HG02973 (cell line): ENCODE measurements at regions not wholly inside any gene's neighbourhood (a gene's known extent, or its start where the extent isn't known, plus 50 kb on each side); places are given as distances from the start of the nearest gene placed in this dataset.

Source experiments
- ATAC-seq: cut with Tn5 transposase; IDR thresholded peaks from one replicate; pipeline ENCODE4 v1.9.1; 2021; ENCODE audit warnings: moderate library complexity; ENCODE audit not compliant: unreplicated experiment

- no peak for ATAC-seq
Observed at GRCh38 chr1:212221801-212222200, 63.4 kb upstream of the PPP2R5A start.

GRCh38 chr1:212224102-212224501 lies 61.1 kb upstream of the PPP2R5A start:
- ATAC-seq, result no peak

GRCh38 chr1:212225416-212225815 lies 59.8 kb upstream of the PPP2R5A start:
- no peak for ATAC-seq

GRCh38 chr1:212225871-212226302 lies 59.3 kb upstream of the PPP2R5A start:
- no peak for ATAC-seq

GRCh38 chr1:212226467-212226866 lies 58.7 kb upstream of the PPP2R5A start:
- no peak for ATAC-seq

GRCh38 chr1:212228076-212228475 lies 57.1 kb upstream of the PPP2R5A start:
- ATAC-seq, result no peak

GRCh38 chr1:212228591-212229119 lies 56.6 kb upstream of the PPP2R5A start:
- no peak for ATAC-seq

GRCh38 chr1:212229654-212230053 lies 55.6 kb upstream of the PPP2R5A start:
- ATAC-seq, result no peak

- no peak for ATAC-seq
Observed at GRCh38 chr1:212230329-212230728, 54.9 kb upstream of the PPP2R5A start.

- ATAC-seq, result no peak
Observed at GRCh38 chr1:212231372-212231771, 53.8 kb upstream of the PPP2R5A start.

GRCh38 chr1:212232090-212232489 lies 53.1 kb upstream of the PPP2R5A start:
- no peak for ATAC-seq

- no peak for ATAC-seq
Observed at GRCh38 chr1:212233321-212233720, 51.9 kb upstream of the PPP2R5A start.

GRCh38 chr1:212234431-212235395 lies 50.5 kb upstream of the PPP2R5A start:
- ATAC-seq, result peak; percentile 74
